Naive B cell (primary cell): ENCODE measurements at regions not wholly inside any gene's neighbourhood (a gene's known extent, or its start where the extent isn't known, plus 50 kb on each side); places are given as distances from the start of the nearest gene placed in this dataset.

Source experiments
- ATAC-seq, 2 donors: fragments of 150-1000 bp; cut with Tn5 transposase; 2 replicates each; pipeline ENCODE4 v1.10.0; 2021; ENCODE audit warnings: low read depth in 2 of 2, mild to moderate bottlenecking in 2 of 2, moderate library complexity in 2 of 2
- DNase-seq: peaks from one replicate; pipeline ENCODE4 v3.0.0; 2022
- H3K27ac Mint-ChIP-seq, 6 donors: one replicate each; pipeline ENCODE4 v1.8.0; 2020 to 2022; ENCODE audit warnings: mild to moderate bottlenecking in 6 of 6, mixed read lengths in 6 of 6, moderate library complexity in 5 of 6, inconsistent platforms in 2 of 6
- H3K27me3 Mint-ChIP-seq, 3 donors: one replicate each; pipeline ENCODE4 v1.8.0; 2021 to 2022; ENCODE audit warnings: mixed read lengths in 3 of 3, mild to moderate bottlenecking in 1 of 3
- H3K36me3 Mint-ChIP-seq, 2 donors: one replicate each; pipeline ENCODE4 v1.8.0; 2020 to 2022; ENCODE audit warnings: mixed read lengths in 2 of 2, inconsistent platforms in 1 of 2, mild to moderate bottlenecking in 1 of 2
- H3K4me1 Mint-ChIP-seq, 3 donors: one replicate each; pipeline ENCODE4 v1.8.0; 2020 to 2022; ENCODE audit warnings: mixed read lengths in 3 of 3, inconsistent platforms in 1 of 3, mild to moderate bottlenecking in 1 of 3, moderate library complexity in 1 of 3
- H3K4me3 Mint-ChIP-seq, 8 donors: one replicate each; pipeline ENCODE4 v1.8.0; 2020 to 2022; ENCODE audit warnings: mild to moderate bottlenecking in 8 of 8, mixed read lengths in 8 of 8, moderate library complexity in 8 of 8, inconsistent platforms in 2 of 8
- H3K9me3 Mint-ChIP-seq, 7 donors: one replicate each; pipeline ENCODE4 v1.8.0; 2020 to 2022; ENCODE audit warnings: mixed read lengths in 7 of 7, mild to moderate bottlenecking in 5 of 7, inconsistent platforms in 2 of 7, moderate library complexity in 1 of 7

GRCh38 chr6:139760128-139760527, 385.7 kb upstream of the CITED2 start:
- Mint-ChIP-seq H3K9me3 (no peaks in the 10 kb centered on the region), H3K27me3 (peaks cover 0 to 4% (median 0%) of the 10 kb centered on the region in 3 donors), H3K4me1 (no peaks in the 10 kb centered on the region), H3K4me3 (no peak overlapping the region), H3K27ac (no peak overlapping the region), H3K36me3 (no peaks in the 10 kb centered on the region)
- ATAC-seq (no peak), DNase-seq (no peak)

GRCh38 chr6:139759086-139759485, 384.6 kb upstream of the CITED2 start:
- no peaks in the 10 kb centered on the region for H3K36me3 Mint-ChIP-seq
- no peak overlapping the region for H3K27ac Mint-ChIP-seq
- DNase-seq (no peak), ATAC-seq (no peak)
- H3K9me3 Mint-ChIP-seq, result no peaks in the 10 kb centered on the region
- no peaks in the 10 kb centered on the region for H3K4me1 Mint-ChIP-seq
- H3K4me3 Mint-ChIP-seq, result no peak overlapping the region
- H3K27me3 Mint-ChIP-seq, result peaks cover 0 to 4% (median 0%) of the 10 kb centered on the region in 3 donors

- no peak overlapping the region for H3K4me3 Mint-ChIP-seq
- no peaks in the 10 kb centered on the region for H3K4me1 Mint-ChIP-seq
- peaks cover 0 to 4% (median 0%) of the 10 kb centered on the region in 3 donors for H3K27me3 Mint-ChIP-seq
- ATAC-seq (no peak), DNase-seq (no peak)
- no peaks in the 10 kb centered on the region for H3K36me3 Mint-ChIP-seq
- H3K9me3 Mint-ChIP-seq, result no peaks in the 10 kb centered on the region
- no peak overlapping the region for H3K27ac Mint-ChIP-seq
These were observed 383.8 kb upstream of the CITED2 start for GRCh38 chr6:139758209-139758611.

- Mint-ChIP-seq H3K27me3 (peaks cover 0 to 4% (median 0%) of the 10 kb centered on the region in 3 donors), H3K4me1 (no peaks in the 10 kb centered on the region), H3K9me3 (no peaks in the 10 kb centered on the region), H3K27ac (no peak overlapping the region), H3K36me3 (no peaks in the 10 kb centered on the region), H3K4me3 (no peak overlapping the region)
- DNase-seq (no peak), ATAC-seq (no peak)
These were observed 383.3 kb upstream of the CITED2 start for GRCh38 chr6:139757784-139758183.

- no peaks in the 10 kb centered on the region for H3K9me3 Mint-ChIP-seq
- no peaks in the 10 kb centered on the region for H3K36me3 Mint-ChIP-seq
These were observed 381.9 kb upstream of the CITED2 start for GRCh38 chr6:139756381-139756780.

GRCh38 chr6:139754898-139755775, 380.7 kb upstream of the CITED2 start:
- Mint-ChIP-seq H3K4me1 (no peaks in the 10 kb centered on the region), H3K36me3 (no peaks in the 10 kb centered on the region), H3K9me3 (no peaks in the 10 kb centered on the region), H3K27ac (no peak overlapping the region), H3K27me3 (peaks cover 0 to 4% (median 0%) of the 10 kb centered on the region in 3 donors), H3K4me3 (no peak overlapping the region)
- DNase-seq (no peak), ATAC-seq (no peak)

More at GRCh38 chr6:139756381-139756780, 381.9 kb upstream of the CITED2 start:
- Mint-ChIP-seq H3K4me3 (no peak overlapping the region), H3K4me1 (no peaks in the 10 kb centered on the region), H3K27ac (peak overlapping the region in 1 of 6 donors; percentile 45), H3K27me3 (peaks cover 0 to 4% (median 0%) of the 10 kb centered on the region in 3 donors)
- DNase-seq (no peak), ATAC-seq (no peak)

GRCh38 chr6:139753198-139753861, 378.9 kb upstream of the CITED2 start:
- no peak overlapping the region for H3K27ac Mint-ChIP-seq
- ATAC-seq (no peak), DNase-seq (no peak)
- H3K4me3 Mint-ChIP-seq, result no peak overlapping the region
- H3K36me3 Mint-ChIP-seq, result no peaks in the 10 kb centered on the region
- no peaks in the 10 kb centered on the region for H3K9me3 Mint-ChIP-seq
- peaks cover 0 to 4% (median 0%) of the 10 kb centered on the region in 3 donors for H3K27me3 Mint-ChIP-seq
- no peaks in the 10 kb centered on the region for H3K4me1 Mint-ChIP-seq

- Mint-ChIP-seq H3K4me1 (no peaks in the 10 kb centered on the region), H3K27me3 (no peaks in the 10 kb centered on the region), H3K4me3 (no peak overlapping the region), H3K36me3 (no peaks in the 10 kb centered on the region), H3K9me3 (no peaks in the 10 kb centered on the region), H3K27ac (no peak overlapping the region)
- DNase-seq, result no peak
- no peak for ATAC-seq
These were observed 377.6 kb upstream of the CITED2 start for GRCh38 chr6:139752086-139752485.

- no peaks in the 10 kb centered on the region for H3K27me3 Mint-ChIP-seq
- no peaks in the 10 kb centered on the region for H3K4me1 Mint-ChIP-seq
- ATAC-seq, result no peak
- H3K36me3 Mint-ChIP-seq, result no peaks in the 10 kb centered on the region
- DNase-seq, result no peak
- H3K4me3 Mint-ChIP-seq, result no peak overlapping the region
- H3K9me3 Mint-ChIP-seq, result no peaks in the 10 kb centered on the region
- H3K27ac Mint-ChIP-seq, result peak overlapping the region in 1 of 6 donors; percentile 36
These were observed 376.7 kb upstream of the CITED2 start for GRCh38 chr6:139751179-139751578.

GRCh38 chr6:139748353-139749146, 374.1 kb upstream of the CITED2 start:
- Mint-ChIP-seq H3K27me3 (no peaks in the 10 kb centered on the region), H3K4me1 (no peaks in the 10 kb centered on the region), H3K9me3 (no peaks in the 10 kb centered on the region), H3K27ac (no peak overlapping the region), H3K4me3 (no peak overlapping the region), H3K36me3 (no peaks in the 10 kb centered on the region)
- DNase-seq (no peak), ATAC-seq (no peak)

- no peaks in the 10 kb centered on the region for H3K36me3 Mint-ChIP-seq
- no peak overlapping the region for H3K4me3 Mint-ChIP-seq
- H3K4me1 Mint-ChIP-seq, result no peaks in the 10 kb centered on the region
- ATAC-seq (no peak), DNase-seq (no peak)
- H3K9me3 Mint-ChIP-seq, result no peaks in the 10 kb centered on the region
- no peaks in the 10 kb centered on the region for H3K27me3 Mint-ChIP-seq
- H3K27ac Mint-ChIP-seq, result no peak overlapping the region
These were observed 372.7 kb upstream of the CITED2 start for GRCh38 chr6:139747154-139747553.

- H3K4me3 Mint-ChIP-seq, result no peak overlapping the region
- no peaks in the 10 kb centered on the region for H3K4me1 Mint-ChIP-seq
- no peaks in the 10 kb centered on the region for H3K9me3 Mint-ChIP-seq
- DNase-seq (no peak), ATAC-seq (no peak)
- no peak overlapping the region for H3K27ac Mint-ChIP-seq
- no peaks in the 10 kb centered on the region for H3K36me3 Mint-ChIP-seq
- H3K27me3 Mint-ChIP-seq, result peaks cover 0 to 16% (median 0%) of the 10 kb centered on the region in 3 donors
These were observed 370.4 kb upstream of the CITED2 start for GRCh38 chr6:139744891-139745290.

- no peaks in the 10 kb centered on the region for H3K36me3 Mint-ChIP-seq
- H3K9me3 Mint-ChIP-seq, result no peaks in the 10 kb centered on the region
- H3K4me3 Mint-ChIP-seq, result no peak overlapping the region
- DNase-seq, result no peak
- no peaks in the 10 kb centered on the region for H3K4me1 Mint-ChIP-seq
- peaks cover 0 to 16% (median 0%) of the 10 kb centered on the region in 3 donors for H3K27me3 Mint-ChIP-seq
- no peak overlapping the region for H3K27ac Mint-ChIP-seq
- ATAC-seq, result no peak
These were observed 369.4 kb upstream of the CITED2 start for GRCh38 chr6:139743664-139744437.
